MM.1S (cell line): ENCODE measurements at regions not wholly inside any gene's neighbourhood (a gene's known extent, or its start where the extent isn't known, plus 50 kb on each side); places are given as distances from the start of the nearest gene placed in this dataset.
"Not testable (repeated sequence)": the region's sequence is repeated elsewhere in the genome, so short reads cannot be mapped to it uniquely, and the experiment has no call there.

Experiments
- EZH2 ChIP-seq: fragments of 300-600 bp; sonication (generic); optimal IDR thresholded peaks from 2 replicates; pipeline ENCODE3; 2017; ENCODE audit warnings: low read depth, mild to moderate bottlenecking, antibody characterized with exemption, low read length, mixed read lengths
- EZH2phosphoT487 ChIP-seq: fragments of 300-600 bp; sonication (generic); IDR thresholded peaks from 2 replicates; pipeline ENCODE4 v1.6.1; 2018; ENCODE audit warnings: antibody characterized with exemption, low read length
- TF ChIP-seq, protein P1 (sequence below): fragments of 300-600 bp; sonication (generic); IDR thresholded peaks from 2 replicates; pipeline ENCODE4 v1.5.1; 2016; ENCODE audit warnings: antibody characterized with exemption, low read length, mixed read lengths

DNA sequence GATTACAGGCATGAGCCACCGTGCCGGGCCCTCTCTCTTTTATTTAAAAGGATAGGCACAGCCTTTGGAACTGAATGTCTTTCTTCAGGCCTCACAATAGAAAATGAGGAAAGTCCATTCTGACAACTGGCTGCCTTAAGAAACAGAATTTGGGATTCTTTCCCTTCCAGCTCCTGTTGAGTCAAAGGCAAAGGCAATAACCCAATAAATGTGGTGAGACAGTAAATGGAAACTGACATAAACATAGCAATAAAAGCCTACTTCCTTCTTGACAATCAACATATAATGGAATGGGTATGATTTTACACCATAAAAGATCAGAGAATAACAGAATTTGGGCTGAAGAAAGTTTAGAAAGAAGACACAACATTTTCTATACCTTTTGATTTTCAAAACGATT lies 52.7 kb upstream of the SRRM3 start:
- not testable (repeated sequence) for TF ChIP-seq EZH2, EZH2phosphoT487
- TF ChIP-seq, protein P1, sequence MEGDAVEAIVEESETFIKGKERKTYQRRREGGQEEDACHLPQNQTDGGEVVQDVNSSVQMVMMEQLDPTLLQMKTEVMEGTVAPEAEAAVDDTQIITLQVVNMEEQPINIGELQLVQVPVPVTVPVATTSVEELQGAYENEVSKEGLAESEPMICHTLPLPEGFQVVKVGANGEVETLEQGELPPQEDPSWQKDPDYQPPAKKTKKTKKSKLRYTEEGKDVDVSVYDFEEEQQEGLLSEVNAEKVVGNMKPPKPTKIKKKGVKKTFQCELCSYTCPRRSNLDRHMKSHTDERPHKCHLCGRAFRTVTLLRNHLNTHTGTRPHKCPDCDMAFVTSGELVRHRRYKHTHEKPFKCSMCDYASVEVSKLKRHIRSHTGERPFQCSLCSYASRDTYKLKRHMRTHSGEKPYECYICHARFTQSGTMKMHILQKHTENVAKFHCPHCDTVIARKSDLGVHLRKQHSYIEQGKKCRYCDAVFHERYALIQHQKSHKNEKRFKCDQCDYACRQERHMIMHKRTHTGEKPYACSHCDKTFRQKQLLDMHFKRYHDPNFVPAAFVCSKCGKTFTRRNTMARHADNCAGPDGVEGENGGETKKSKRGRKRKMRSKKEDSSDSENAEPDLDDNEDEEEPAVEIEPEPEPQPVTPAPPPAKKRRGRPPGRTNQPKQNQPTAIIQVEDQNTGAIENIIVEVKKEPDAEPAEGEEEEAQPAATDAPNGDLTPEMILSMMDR = not testable (repeated sequence)
